ENCODE measurements at regions not wholly inside any gene's neighbourhood (a gene's known extent, or its start where the extent isn't known, plus 50 kb on each side); places are given as distances from the start of the nearest gene placed in this dataset.

- intact Hi-C loops (cut with DNase I), result no loop called here
Measured at GRCh38 chr19:56972291-56972841, 131.8 kb upstream of the PEG3 start.

DNA sequence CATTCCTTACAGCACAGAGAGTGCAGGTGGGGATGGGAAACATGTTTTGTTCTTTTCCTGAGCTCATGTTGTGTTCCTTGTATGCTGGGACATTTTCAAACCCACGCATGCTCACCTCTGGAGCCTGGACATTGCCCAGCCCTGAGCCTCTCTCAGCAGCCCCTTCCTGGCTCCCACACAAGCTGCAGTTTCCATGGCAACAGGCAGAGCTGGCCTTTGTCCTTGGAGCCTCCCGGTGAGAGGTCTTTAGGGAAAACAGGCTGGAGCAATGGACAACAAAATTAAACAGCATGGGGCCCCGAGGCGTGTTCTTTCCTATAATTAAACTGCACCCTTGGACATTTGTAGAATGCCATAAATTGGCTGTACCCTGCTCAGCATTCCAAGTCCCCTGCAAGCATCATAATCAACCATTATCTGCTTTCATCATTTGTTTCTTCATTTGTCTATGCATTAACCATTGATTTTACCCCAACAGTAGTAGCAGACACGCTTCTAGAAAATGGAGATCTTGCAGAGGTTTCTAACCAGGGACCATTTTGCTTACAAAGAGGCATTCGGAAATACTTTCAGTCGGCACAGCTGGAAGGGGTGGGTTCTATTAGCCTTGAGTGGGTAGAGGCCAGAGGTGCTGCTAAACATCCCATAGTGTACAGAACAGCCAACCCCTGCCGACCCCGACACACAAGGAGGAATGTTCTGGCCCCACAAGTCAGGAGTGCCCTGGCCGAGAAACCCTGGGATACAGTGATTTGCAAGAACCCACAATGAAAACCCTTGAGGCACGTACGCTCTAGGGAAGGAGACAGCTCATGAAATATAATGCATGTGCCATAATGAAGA, 133.4 kb upstream of the PEG3 start:
- intact Hi-C loops (cut with DNase I), result no loop called here
- no peak overlapping the region for H3K27ac ChIP-seq

More at GRCh38 chr19:56972291-56972841, 131.8 kb upstream of the PEG3 start:
- WGBS, 2 donors, result 58 to 73% methylated on average over 12 to 16 of the region's 16 CpGs
- no peak for TF ChIP-seq POLR2A (IDR thresholded peaks at IDR 0.05)
- TF ChIP-seq CTCF (IDR thresholded peaks at IDR 0.05), result no peak
- Histone ChIP-seq H3K4me1 (no peaks in the 10 kb centered on the region), H3K36me3 (no peaks in the 10 kb centered on the region), H3K9me3 (no peaks in the 10 kb centered on the region), H3K4me3 (replicated peaks in 1 of 3) (no peak overlapping the region), H3K27me3 (no peaks in the 10 kb centered on the region), H3K27ac (no peak overlapping the region)
- no peak for DNase-seq

DNA sequence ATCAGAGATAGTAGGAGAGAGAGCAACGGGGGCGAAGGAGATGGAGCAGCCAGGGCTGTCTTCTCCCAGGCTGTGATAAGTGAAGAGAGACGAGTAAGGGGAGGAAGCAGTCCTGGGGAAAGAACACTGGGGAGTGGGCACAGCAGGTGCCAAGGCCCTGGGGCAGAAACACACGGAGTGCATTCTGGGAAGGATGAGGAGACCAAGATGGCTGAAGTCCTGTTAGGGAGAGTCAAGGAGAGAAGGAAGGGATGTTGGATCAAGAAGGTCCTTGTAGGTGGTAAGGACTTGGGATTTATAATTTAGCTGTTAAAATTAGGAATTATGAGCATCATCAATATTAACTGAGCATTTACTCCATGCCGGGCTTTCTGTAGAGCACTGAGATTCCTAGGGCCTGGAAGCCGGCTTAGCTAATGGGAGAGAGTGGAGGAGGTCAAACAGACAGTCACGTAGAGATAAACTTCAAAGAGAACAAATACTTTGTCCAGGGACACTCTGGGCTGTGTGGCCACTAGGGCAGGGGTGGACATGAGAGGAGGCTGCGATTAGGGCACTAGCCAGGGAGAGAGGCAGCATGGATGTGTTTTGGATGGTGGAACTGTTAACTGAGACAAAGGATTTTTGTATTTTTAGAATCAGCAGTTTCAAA, 134.2 kb upstream of the PEG3 start:
- H3K4me1 ChIP-seq, result no peaks in the 10 kb centered on the region
- no peak overlapping the region for H3K4me3 ChIP-seq (replicated peaks in 1 of 3)
- no peaks in the 10 kb centered on the region for H3K36me3 ChIP-seq
- TF ChIP-seq CTCF (IDR thresholded peaks at IDR 0.05) (no peak), POLR2A (IDR thresholded peaks at IDR 0.05) (no peak)
- WGBS, 2 donors, result 56 to 66% methylated on average over 8 of the region's 8 CpGs
- DNase-seq, result no peak
- no peaks in the 10 kb centered on the region for H3K9me3 ChIP-seq
- intact Hi-C loops (cut with DNase I), result no loop called here
- H3K27me3 ChIP-seq, result no peaks in the 10 kb centered on the region
- H3K27ac ChIP-seq, result no peak overlapping the region

More for the DNA sequence above, 133.4 kb upstream of the PEG3 start:
- Histone ChIP-seq H3K36me3 (no peaks in the 10 kb centered on the region), H3K4me3 (replicated peaks in 1 of 3) (no peak overlapping the region), H3K27me3 (no peaks in the 10 kb centered on the region), H3K4me1 (no peaks in the 10 kb centered on the region), H3K9me3 (no peaks in the 10 kb centered on the region)
- TF ChIP-seq POLR2A (IDR thresholded peaks at IDR 0.05) (no peak), CTCF (IDR thresholded peaks at IDR 0.05) (no peak)
- no peak for DNase-seq
- 29 to 34% methylated on average over 12 of the region's 12 CpGs for WGBS, 2 donors

GRCh38 chr19:56976300-56976699, 135.8 kb upstream of the PEG3 start:
- no peaks in the 10 kb centered on the region for H3K27me3 ChIP-seq
- intact Hi-C loops (cut with DNase I), result no loop called here

More at GRCh38 chr19:56976300-56976699, 135.8 kb upstream of the PEG3 start:
- 67 to 70% methylated on average over 4 of the region's 4 CpGs for WGBS, 2 donors
- H3K4me1 ChIP-seq, result no peaks in the 10 kb centered on the region
- no peak overlapping the region for H3K27ac ChIP-seq
- H3K9me3 ChIP-seq, result no peaks in the 10 kb centered on the region
- DNase-seq, result no peak
- no peak overlapping the region for H3K4me3 ChIP-seq (replicated peaks in 1 of 3)
- no peaks in the 10 kb centered on the region for H3K36me3 ChIP-seq
- TF ChIP-seq CTCF (IDR thresholded peaks at IDR 0.05), result no peak
- TF ChIP-seq POLR2A (IDR thresholded peaks at IDR 0.05), result no peak

All from thyroid gland (tissue), 4 donors.